CD14-positive monocyte (primary cell): ENCODE measurements at regions not wholly inside any gene's neighbourhood (a gene's known extent, or its start where the extent isn't known, plus 50 kb on each side); places are given as distances from the start of the nearest gene placed in this dataset.

Experiments used
- DNase-seq, 3 donors: peaks; one replicate each; pipeline ENCODE4 v3.0.0-alpha.2; 2011 to 2022
- H2AFZ ChIP-seq: 2 replicates; pipeline ENCODE4 v1.6.0; 2012; ENCODE audit warnings: mild to moderate bottlenecking, low read depth, low read length, inconsistent platforms; ENCODE audit not compliant: insufficient read depth, poor library complexity, severe bottlenecking
- H3K27ac ChIP-seq, 2 donors: 1 replicate in 1 of 2; 2 replicates in 1 of 2; pipeline ENCODE4 v1.5.1; 2012 to 2013; ENCODE audit warnings: low read length in 2 of 2, control low read depth in 1 of 2, inconsistent platforms in 1 of 2, low read depth in 1 of 2, mild to moderate bottlenecking in 1 of 2
- H3K27me3 ChIP-seq, 2 donors: one replicate each; pipeline versions ENCODE4 v1.6.0 to v1.6.1; 2011 to 2013; ENCODE audit warnings: low read length in 2 of 2; ENCODE audit not compliant: control insufficient read depth in 2 of 2, insufficient read depth in 2 of 2
- H3K36me3 ChIP-seq, 2 donors: replicated peaks in 1 of 2; 1 replicate in 1 of 2; 2 replicates in 1 of 2; pipeline versions ENCODE4 v1.5.1 to v1.6.1; 2012 to 2013; ENCODE audit warnings: low read length in 2 of 2, control low read depth in 1 of 2, inconsistent platforms in 1 of 2, mild to moderate bottlenecking in 1 of 2; ENCODE audit not compliant: insufficient read depth in 2 of 2, control insufficient read depth in 1 of 2
- H3K4me1 ChIP-seq, 2 donors: 1 replicate in 1 of 2; 2 replicates in 1 of 2; pipeline versions ENCODE4 v1.5.1 to v1.6.1; 2012 to 2013; ENCODE audit warnings: low read length in 2 of 2, control low read depth in 1 of 2, inconsistent platforms in 1 of 2, mild to moderate bottlenecking in 1 of 2, moderate library complexity in 1 of 2; ENCODE audit not compliant: insufficient read depth in 2 of 2, control insufficient read depth in 1 of 2
- H3K4me2 ChIP-seq: replicated peaks from 2 replicates; pipeline ENCODE3; 2012; ENCODE audit warnings: low read length, moderate library complexity, mild to moderate bottlenecking; ENCODE audit not compliant: poor library complexity, severe bottlenecking; ENCODE audit errors: extremely low read depth
- H3K4me3 ChIP-seq, 3 experiments: fragments of 200-600 bp in 1 of 3; sonication (generic) in 1 of 3; replicated peaks in 1 of 3; 1 replicate in 2 of 3; 2 replicates in 1 of 3; pipeline ENCODE4 v1.5.1; 2011 to 2013; ENCODE audit warnings: low read length in 3 of 3, mild to moderate bottlenecking in 3 of 3, control low read depth in 2 of 3, low read depth in 2 of 3, inconsistent platforms in 1 of 3, moderate library complexity in 1 of 3
- H3K79me2 ChIP-seq: 2 replicates; pipeline ENCODE4 v1.6.0; 2012; ENCODE audit warnings: mild to moderate bottlenecking, control low read depth, inconsistent platforms, low read length, moderate library complexity; ENCODE audit not compliant: insufficient read depth
- H3K9ac ChIP-seq: 2 replicates; pipeline ENCODE4 v1.6.0; 2017; ENCODE audit warnings: low read length, mild to moderate bottlenecking; ENCODE audit not compliant: insufficient read depth, poor library complexity, severe bottlenecking
- H3K9me3 ChIP-seq, 2 donors: replicated peaks in 1 of 2; 1 replicate in 1 of 2; 2 replicates in 1 of 2; pipeline versions ENCODE4 v1.5.1 to v1.6.1; 2012 to 2013; ENCODE audit warnings: low read length in 2 of 2, control low read depth in 1 of 2; ENCODE audit not compliant: control insufficient read depth in 1 of 2, insufficient read depth in 1 of 2
- H4K20me1 ChIP-seq: 2 replicates; pipeline ENCODE4 v1.6.0; 2012; ENCODE audit warnings: mild to moderate bottlenecking, low read length, control low read depth, moderate library complexity; ENCODE audit not compliant: insufficient read depth
- H3K27ac Mint-ChIP-seq, 7 donors: one replicate each; pipeline ENCODE4 v1.8.0; 2020; ENCODE audit warnings: mild to moderate bottlenecking in 7 of 7, mixed read lengths in 7 of 7, moderate library complexity in 6 of 7, inconsistent platforms in 2 of 7
- H3K27me3 Mint-ChIP-seq, 3 donors: one replicate each; pipeline ENCODE4 v1.8.0; 2021 to 2022; ENCODE audit warnings: low read depth in 3 of 3, mild to moderate bottlenecking in 3 of 3, mixed read lengths in 3 of 3, moderate library complexity in 3 of 3, inconsistent platforms in 1 of 3
- H3K36me3 Mint-ChIP-seq, 2 donors: one replicate each; pipeline ENCODE4 v1.8.0; 2020; ENCODE audit warnings: mixed read lengths in 2 of 2, inconsistent platforms in 1 of 2, mild to moderate bottlenecking in 1 of 2
- H3K4me1 Mint-ChIP-seq: one replicate; pipeline ENCODE4 v1.8.0; 2020; ENCODE audit warnings: mild to moderate bottlenecking, mixed read lengths
- H3K4me3 Mint-ChIP-seq, 2 donors: one replicate each; pipeline ENCODE4 v1.8.0; 2020; ENCODE audit warnings: mild to moderate bottlenecking in 2 of 2, mixed read lengths in 2 of 2, moderate library complexity in 1 of 2
- H3K9me3 Mint-ChIP-seq, 7 donors: one replicate each; pipeline ENCODE4 v1.8.0; 2020 to 2022; ENCODE audit warnings: mixed read lengths in 7 of 7, mild to moderate bottlenecking in 6 of 7, moderate library complexity in 6 of 7, inconsistent platforms in 2 of 7
- WGBS: methylation state at CpG from one replicate; pipeline ENCODE4 v1.1.5; 2013; ENCODE audit warnings: missing lambda C conversion rate; ENCODE audit not compliant: insufficient coverage; 5-methylcytosine and 5-hydroxymethylcytosine counted together
- intact Hi-C, 2 donors: fragments of 100-400 bp; cut with micrococcal nuclease; formaldehyde crosslinking; loops; one replicate each; pipeline versions ENCODE4 v1.15.0 to v1.15.1; 2023
- TF ChIP-seq, protein P1 (sequence below): fragments of 200-600 bp; IDR thresholded peaks from one replicate; pipeline ENCODE4 v1.8.0; 2022; ENCODE audit warnings: antibody characterized with exemption, mild to moderate bottlenecking

DNA sequence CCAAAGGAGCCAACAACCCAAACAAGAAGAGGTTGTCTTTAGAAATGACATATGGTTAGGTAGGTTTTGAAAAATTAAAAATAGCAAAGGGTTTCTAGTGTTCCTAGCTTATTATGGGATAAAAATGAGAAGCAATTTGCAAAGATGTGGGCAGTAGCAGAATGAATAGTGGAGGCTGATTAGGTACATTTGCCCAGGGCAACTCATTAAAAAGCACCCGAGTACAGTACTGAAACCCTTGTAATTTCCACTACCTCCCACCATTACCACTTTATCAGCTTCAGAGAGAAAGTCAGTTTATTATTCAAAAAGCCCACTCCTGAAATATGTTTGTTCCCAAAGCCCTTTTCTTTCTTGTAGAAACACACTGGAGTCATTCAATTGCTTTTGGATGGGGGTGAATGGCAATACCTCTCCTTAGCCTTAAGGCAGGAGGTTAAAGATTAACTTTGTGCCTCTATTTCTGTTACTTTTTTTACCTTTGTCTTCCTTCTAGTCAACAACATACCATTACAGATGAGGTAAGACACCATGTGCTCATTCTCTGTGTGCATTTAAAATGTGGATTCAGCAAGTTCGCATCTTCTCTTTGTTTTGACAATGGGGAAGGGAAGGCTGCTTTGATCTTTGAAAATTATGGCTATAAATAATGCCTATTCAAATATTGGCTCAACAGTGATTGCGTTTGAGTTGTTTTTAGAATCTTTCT, 353.8 kb upstream of the CASK start:
- DNase-seq, result no peak
- Histone ChIP-seq H2AFZ (no peak overlapping the region), H3K9me3 (peaks cover 0 to under 1% of the 10 kb centered on the region in 2 donors), H3K27me3 (peaks cover 0 to 2% of the 10 kb centered on the region in 2 donors), H3K79me2 (no peaks in the 10 kb centered on the region), H3K27ac (no peak overlapping the region), H3K9ac (no peak overlapping the region), H3K4me2 (no peak overlapping the region), H3K4me3 (no peak overlapping the region), H4K20me1 (no peaks in the 10 kb centered on the region), H3K36me3 (no peaks in the 10 kb centered on the region), H3K4me1 (no peaks in the 10 kb centered on the region)
- Mint-ChIP-seq H3K36me3 (no peaks in the 10 kb centered on the region), H3K27me3 (peaks cover 0 to 8% (median 0%) of the 10 kb centered on the region in 3 donors), H3K9me3 (peaks cover 0 to 4% (median 0%) of the 10 kb centered on the region in 7 donors), H3K4me1 (no peaks in the 10 kb centered on the region), H3K27ac (no peak overlapping the region), H3K4me3 (no peak overlapping the region)
- intact Hi-C loops, result no loop called here
- WGBS, result no CpG with 5 or more reads among the region's 3 CpGs
- TF ChIP-seq, protein P1, sequence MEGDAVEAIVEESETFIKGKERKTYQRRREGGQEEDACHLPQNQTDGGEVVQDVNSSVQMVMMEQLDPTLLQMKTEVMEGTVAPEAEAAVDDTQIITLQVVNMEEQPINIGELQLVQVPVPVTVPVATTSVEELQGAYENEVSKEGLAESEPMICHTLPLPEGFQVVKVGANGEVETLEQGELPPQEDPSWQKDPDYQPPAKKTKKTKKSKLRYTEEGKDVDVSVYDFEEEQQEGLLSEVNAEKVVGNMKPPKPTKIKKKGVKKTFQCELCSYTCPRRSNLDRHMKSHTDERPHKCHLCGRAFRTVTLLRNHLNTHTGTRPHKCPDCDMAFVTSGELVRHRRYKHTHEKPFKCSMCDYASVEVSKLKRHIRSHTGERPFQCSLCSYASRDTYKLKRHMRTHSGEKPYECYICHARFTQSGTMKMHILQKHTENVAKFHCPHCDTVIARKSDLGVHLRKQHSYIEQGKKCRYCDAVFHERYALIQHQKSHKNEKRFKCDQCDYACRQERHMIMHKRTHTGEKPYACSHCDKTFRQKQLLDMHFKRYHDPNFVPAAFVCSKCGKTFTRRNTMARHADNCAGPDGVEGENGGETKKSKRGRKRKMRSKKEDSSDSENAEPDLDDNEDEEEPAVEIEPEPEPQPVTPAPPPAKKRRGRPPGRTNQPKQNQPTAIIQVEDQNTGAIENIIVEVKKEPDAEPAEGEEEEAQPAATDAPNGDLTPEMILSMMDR, result no peak

DNA sequence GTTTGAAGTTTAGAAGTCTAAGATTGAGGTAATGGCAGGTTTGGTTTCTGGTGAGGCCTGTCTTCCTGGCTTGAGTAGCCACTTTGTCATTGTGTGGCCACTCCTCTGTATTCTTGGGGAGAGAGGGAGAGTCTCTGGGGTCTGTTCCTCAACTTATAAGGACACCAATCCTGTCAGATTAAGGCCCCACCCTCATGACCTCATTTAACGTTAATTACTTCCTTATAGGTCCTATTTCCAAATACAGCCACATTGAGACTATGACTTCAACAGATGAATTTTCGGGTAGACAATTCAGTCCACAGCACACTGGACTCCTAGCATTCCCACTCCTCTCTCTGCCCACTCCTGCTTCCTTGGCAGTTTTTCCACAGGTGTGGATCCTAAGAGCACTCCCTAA, 350.8 kb upstream of the CASK start:
- Histone ChIP-seq H3K4me3 (no peak overlapping the region), H3K79me2 (no peaks in the 10 kb centered on the region), H4K20me1 (no peaks in the 10 kb centered on the region), H3K4me1 (no peaks in the 10 kb centered on the region), H3K9ac (no peak overlapping the region), H3K4me2 (no peak overlapping the region), H3K27ac (no peak overlapping the region), H3K9me3 (peaks cover 0 to 4% of the 10 kb centered on the region in 2 donors), H3K27me3 (peaks cover 0 to 2% of the 10 kb centered on the region in 2 donors), H3K36me3 (no peaks in the 10 kb centered on the region), H2AFZ (no peak overlapping the region)
- TF ChIP-seq, protein P1, result no peak
- H3K27me3 Mint-ChIP-seq, result peaks cover 0 to 8% (median 0%) of the 10 kb centered on the region in 3 donors
- intact Hi-C loops, result no loop called here
- peaks cover 0 to 4% (median 2%) of the 10 kb centered on the region in 7 donors for H3K9me3 Mint-ChIP-seq
- no peaks in the 10 kb centered on the region for H3K4me1 Mint-ChIP-seq
- 60% methylated on average over 2 of the region's 2 CpGs for WGBS
- no peak overlapping the region for H3K27ac Mint-ChIP-seq
- no peaks in the 10 kb centered on the region for H3K36me3 Mint-ChIP-seq
- no peak for DNase-seq
- H3K4me3 Mint-ChIP-seq, result no peak overlapping the region
